ENCODE measurements at regions not wholly inside any gene's neighbourhood (a gene's known extent, or its start where the extent isn't known, plus 50 kb on each side); places are given as distances from the start of the nearest gene placed in this dataset.

GRCh38 chr15:29440541-29440940 is 170.9 kb upstream of the NSMCE3 start:
- no peak overlapping the region for H3K9ac ChIP-seq (ENCODE audit: low read depth, low read length)
- ATAC-seq (ENCODE audit: insufficient read depth, low read depth) (no peak), DNase-seq (no peak)
- H3K27me3 ChIP-seq (ENCODE audit: insufficient read depth, low read length, poor library complexity) = no peaks in the 10 kb centered on the region
- H4K20me1 ChIP-seq (ENCODE audit: insufficient read depth, low read length) = no peaks in the 10 kb centered on the region
- no peak overlapping the region for H3K27ac ChIP-seq (ENCODE audit: low read length)
- no peaks in the 10 kb centered on the region for H3K36me3 ChIP-seq (ENCODE audit: insufficient read depth, low read length)
- H3K4me1 ChIP-seq (ENCODE audit: insufficient read depth, low read length) = no peaks in the 10 kb centered on the region
- no peak overlapping the region for H2AFZ ChIP-seq (ENCODE audit: low read depth, low read length)
- H3K4me3 ChIP-seq (ENCODE audit: low read depth in 1 of 2, low read length in 2 of 2) = no peak overlapping the region
- no peaks in the 10 kb centered on the region for H3K79me2 ChIP-seq (ENCODE audit: insufficient read depth, low read length)
- H3K4me2 ChIP-seq (ENCODE audit: insufficient read depth, low read length) = no peak overlapping the region
- no peaks in the 10 kb centered on the region for H3K9me3 ChIP-seq (ENCODE audit: insufficient read depth, low read length, severe bottlenecking)
- TF ChIP-seq, protein P1, sequence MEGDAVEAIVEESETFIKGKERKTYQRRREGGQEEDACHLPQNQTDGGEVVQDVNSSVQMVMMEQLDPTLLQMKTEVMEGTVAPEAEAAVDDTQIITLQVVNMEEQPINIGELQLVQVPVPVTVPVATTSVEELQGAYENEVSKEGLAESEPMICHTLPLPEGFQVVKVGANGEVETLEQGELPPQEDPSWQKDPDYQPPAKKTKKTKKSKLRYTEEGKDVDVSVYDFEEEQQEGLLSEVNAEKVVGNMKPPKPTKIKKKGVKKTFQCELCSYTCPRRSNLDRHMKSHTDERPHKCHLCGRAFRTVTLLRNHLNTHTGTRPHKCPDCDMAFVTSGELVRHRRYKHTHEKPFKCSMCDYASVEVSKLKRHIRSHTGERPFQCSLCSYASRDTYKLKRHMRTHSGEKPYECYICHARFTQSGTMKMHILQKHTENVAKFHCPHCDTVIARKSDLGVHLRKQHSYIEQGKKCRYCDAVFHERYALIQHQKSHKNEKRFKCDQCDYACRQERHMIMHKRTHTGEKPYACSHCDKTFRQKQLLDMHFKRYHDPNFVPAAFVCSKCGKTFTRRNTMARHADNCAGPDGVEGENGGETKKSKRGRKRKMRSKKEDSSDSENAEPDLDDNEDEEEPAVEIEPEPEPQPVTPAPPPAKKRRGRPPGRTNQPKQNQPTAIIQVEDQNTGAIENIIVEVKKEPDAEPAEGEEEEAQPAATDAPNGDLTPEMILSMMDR (IDR thresholded peaks at IDR 0.05; ENCODE audit: borderline replicate concordance, extremely low read depth, low read length, poor library complexity, severe bottlenecking) = no peak
- no peak for TF ChIP-seq EZH2 (IDR thresholded peaks at IDR 0.05; ENCODE audit: borderline replicate concordance, low read depth, low read length, severe bottlenecking)

- no peak for ATAC-seq (ENCODE audit: insufficient read depth, low read depth)
- TF ChIP-seq, protein P1 (IDR thresholded peaks at IDR 0.05; ENCODE audit: borderline replicate concordance, extremely low read depth, low read length, poor library complexity, severe bottlenecking) = no peak
- no peak for TF ChIP-seq EZH2 (IDR thresholded peaks at IDR 0.05; ENCODE audit: borderline replicate concordance, low read depth, low read length, severe bottlenecking)
- Histone ChIP-seq H3K4me3 (ENCODE audit: low read depth in 1 of 2, low read length in 2 of 2) (no peak overlapping the region), H3K9me3 (ENCODE audit: insufficient read depth, low read length, severe bottlenecking) (no peaks in the 10 kb centered on the region), H3K9ac (ENCODE audit: low read depth, low read length) (no peak overlapping the region), H3K79me2 (ENCODE audit: insufficient read depth, low read length) (no peaks in the 10 kb centered on the region), H3K4me2 (ENCODE audit: insufficient read depth, low read length) (no peak overlapping the region), H3K27ac (ENCODE audit: low read length) (no peak overlapping the region), H4K20me1 (ENCODE audit: insufficient read depth, low read length) (no peaks in the 10 kb centered on the region), H3K27me3 (ENCODE audit: insufficient read depth, low read length, poor library complexity) (no peaks in the 10 kb centered on the region), H3K36me3 (ENCODE audit: insufficient read depth, low read length) (no peaks in the 10 kb centered on the region), H2AFZ (ENCODE audit: low read depth, low read length) (no peak overlapping the region), H3K4me1 (ENCODE audit: insufficient read depth, low read length) (no peaks in the 10 kb centered on the region)
- DNase-seq = no peak
Observed at GRCh38 chr15:29438703-29439055, 169.1 kb upstream of the NSMCE3 start.

DNA sequence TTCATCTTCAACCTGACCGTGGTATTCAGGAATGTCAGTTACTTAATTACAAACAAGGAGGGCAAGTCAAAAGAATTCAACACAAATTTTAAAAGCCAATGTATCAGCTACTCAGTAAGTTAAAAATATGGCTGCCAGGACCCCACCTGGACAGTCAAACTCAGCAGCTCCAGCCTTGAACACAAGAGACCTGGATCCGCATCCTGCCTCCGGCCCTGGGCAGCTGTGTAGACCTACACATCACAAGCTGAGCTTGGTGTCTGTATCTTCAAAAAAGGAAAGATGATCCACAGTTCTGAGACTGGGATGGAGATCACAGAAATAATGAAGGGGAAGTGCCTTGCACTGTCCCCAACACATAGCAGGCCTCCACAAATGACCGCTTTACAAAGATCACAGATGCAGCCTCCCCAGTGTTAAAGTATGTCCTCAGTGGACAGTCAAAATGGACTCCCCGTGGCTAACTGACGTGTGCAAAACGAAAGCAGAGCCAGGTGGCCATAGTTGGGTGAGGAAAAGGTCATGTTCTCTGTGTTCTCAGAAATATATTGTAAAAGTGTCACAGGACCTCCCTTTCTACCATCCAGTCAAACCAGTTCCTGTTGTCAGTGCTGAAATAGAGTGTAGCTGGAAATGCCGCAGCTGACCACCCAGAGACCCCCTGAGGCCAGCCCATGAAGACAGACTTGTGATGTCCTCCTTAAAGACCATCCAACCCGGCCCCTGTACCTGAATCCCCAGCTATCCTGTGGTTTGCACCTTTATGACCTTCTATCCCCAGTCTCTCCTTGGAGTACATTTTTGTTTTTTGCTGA is 168.5 kb upstream of the NSMCE3 start:
- Histone ChIP-seq H3K9me3 (ENCODE audit: insufficient read depth, low read length, severe bottlenecking) (no peaks in the 10 kb centered on the region), H3K4me3 (ENCODE audit: low read depth in 1 of 2, low read length in 2 of 2) (no peak overlapping the region), H2AFZ (ENCODE audit: low read depth, low read length) (no peak overlapping the region), H4K20me1 (ENCODE audit: insufficient read depth, low read length) (no peaks in the 10 kb centered on the region), H3K27me3 (ENCODE audit: insufficient read depth, low read length, poor library complexity) (no peaks in the 10 kb centered on the region), H3K9ac (ENCODE audit: low read depth, low read length) (no peak overlapping the region), H3K4me1 (ENCODE audit: insufficient read depth, low read length) (no peaks in the 10 kb centered on the region), H3K36me3 (ENCODE audit: insufficient read depth, low read length) (no peaks in the 10 kb centered on the region), H3K79me2 (ENCODE audit: insufficient read depth, low read length) (no peaks in the 10 kb centered on the region), H3K4me2 (ENCODE audit: insufficient read depth, low read length) (no peak overlapping the region), H3K27ac (ENCODE audit: low read length) (no peak overlapping the region)
- TF ChIP-seq EZH2 (IDR thresholded peaks at IDR 0.05; ENCODE audit: borderline replicate concordance, low read depth, low read length, severe bottlenecking) = no peak
- TF ChIP-seq, protein P1 (IDR thresholded peaks at IDR 0.05; ENCODE audit: borderline replicate concordance, extremely low read depth, low read length, poor library complexity, severe bottlenecking) = no peak
- ATAC-seq (ENCODE audit: insufficient read depth, low read depth) = no peak
- no peak for DNase-seq
